ENCODE measurements at regions not wholly inside any gene's neighbourhood (a gene's known extent, or its start where the extent isn't known, plus 50 kb on each side); places are given as distances from the start of the nearest gene placed in this dataset.

DNA sequence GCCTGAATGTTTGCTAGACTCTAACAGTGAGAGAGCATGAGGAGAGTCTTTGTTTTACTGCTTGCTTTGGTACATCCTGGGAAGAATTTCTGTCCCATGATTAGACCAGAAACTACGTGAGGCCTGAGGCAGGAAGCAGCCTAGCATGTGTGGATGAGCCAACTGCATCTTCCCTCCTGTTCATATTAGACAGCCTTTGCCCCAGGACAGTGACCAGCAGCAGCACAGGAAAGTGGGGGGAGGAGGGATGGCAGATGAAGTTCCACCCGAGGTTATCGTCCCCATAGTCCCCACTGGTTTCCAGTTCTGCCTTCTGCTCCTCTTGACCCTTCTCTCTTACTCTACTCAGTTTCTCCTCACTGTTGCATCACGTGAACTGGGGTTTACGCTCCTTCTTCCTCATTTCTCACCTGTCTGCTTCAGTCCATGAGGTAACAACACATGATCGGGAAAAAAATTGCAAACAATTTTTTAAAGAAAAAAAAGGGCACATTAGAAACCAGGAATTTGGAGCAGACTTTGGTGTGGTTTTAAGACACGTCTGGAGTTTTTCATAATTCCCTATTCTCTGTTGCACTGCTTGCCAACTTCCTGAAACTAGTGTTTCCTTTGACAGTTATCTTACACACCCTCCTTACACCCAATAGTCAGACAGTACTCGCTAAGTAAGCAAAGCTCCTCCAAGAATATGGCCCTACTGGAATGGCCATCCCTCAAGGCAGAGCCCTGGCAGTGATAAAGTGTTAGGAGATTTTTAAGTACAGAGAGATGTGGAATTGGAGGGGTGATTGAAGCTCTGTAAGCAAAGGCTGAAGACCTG lies 84.1 kb downstream of the SNX18 start:
- DNase-seq = no peak
